GM23338 (cell line): ENCODE measurements at regions not wholly inside any gene's neighbourhood (a gene's known extent, or its start where the extent isn't known, plus 50 kb on each side); places are given as distances from the start of the nearest gene placed in this dataset.

ENCODE experiments used
- ATAC-seq: fragments of 200-7000 bp; cut with Tn5 transposase; 3 replicates; pipeline ENCODE4 v1.9.1; 2020
- DNase-seq: peaks from one replicate; pipeline ENCODE4 v3.0.0-alpha.2; 2015; ENCODE audit warnings: low spot score
- H2AFZ ChIP-seq: fragments of 200-600 bp; sonication (generic); 2 replicates; pipeline ENCODE4 v1.8.0; 2016; ENCODE audit warnings: antibody characterized with exemption, mild to moderate bottlenecking, moderate library complexity
- H3F3A ChIP-seq: fragments of 200-600 bp; sonication (generic); replicated peaks from 2 replicates; pipeline ENCODE4 v1.8.0; 2017; ENCODE audit warnings: antibody characterized with exemption, mixed run types, low read depth
- H3K27ac ChIP-seq: fragments of 200-600 bp; sonication (generic); 2 replicates; pipeline ENCODE4 v1.6.1; 2016; ENCODE audit warnings: low read depth
- H3K27me3 ChIP-seq: fragments of 200-600 bp; sonication (generic); 2 replicates; pipeline ENCODE4 v1.8.0; 2016; ENCODE audit warnings: mild to moderate bottlenecking, mixed run types, moderate library complexity; ENCODE audit not compliant: insufficient read depth
- H3K36me3 ChIP-seq: fragments of 200-600 bp; sonication (generic); 2 replicates; pipeline ENCODE4 v1.8.0; 2016; ENCODE audit warnings: mild to moderate bottlenecking; ENCODE audit not compliant: insufficient read depth
- H3K4me1 ChIP-seq: fragments of 200-600 bp; sonication (generic); 2 replicates; pipeline ENCODE4 v1.8.0; 2016; ENCODE audit warnings: mild to moderate bottlenecking, moderate library complexity; ENCODE audit not compliant: insufficient read depth
- H3K4me2 ChIP-seq: fragments of 200-600 bp; sonication (generic); 2 replicates; pipeline ENCODE4 v1.7.1; 2017; ENCODE audit warnings: mixed run types
- H3K4me3 ChIP-seq: fragments of 200-600 bp; sonication (generic); 2 replicates; pipeline ENCODE4 v1.6.1; 2016; ENCODE audit warnings: mixed run types
- H3K79me2 ChIP-seq: fragments of 200-600 bp; sonication (generic); replicated peaks from 2 replicates; pipeline ENCODE4 v1.8.0; 2017; ENCODE audit warnings: mild to moderate bottlenecking; ENCODE audit not compliant: insufficient read depth
- H3K9me2 ChIP-seq: fragments of 200-600 bp; sonication (generic); 2 replicates; pipeline ENCODE4 v1.8.0; 2017; ENCODE audit not compliant: insufficient read depth
- H4K20me1 ChIP-seq: fragments of 200-600 bp; sonication (generic); replicated peaks from 2 replicates; pipeline ENCODE4 v1.8.0; 2017; ENCODE audit warnings: mild to moderate bottlenecking; ENCODE audit not compliant: insufficient read depth
- H3K27ac Mint-ChIP-seq: 2 replicates; pipeline ENCODE4 v1.8.0; 2020; ENCODE audit warnings: inconsistent platforms, mild to moderate bottlenecking, moderate library complexity, mixed read lengths
- H3K27me3 Mint-ChIP-seq: 3 replicates; pipeline ENCODE4 v1.8.0; 2022; ENCODE audit warnings: low read depth, mild to moderate bottlenecking, moderate library complexity, mixed read lengths, inconsistent platforms; ENCODE audit not compliant: insufficient read depth, poor library complexity
- H3K36me3 Mint-ChIP-seq: 3 replicates; pipeline ENCODE4 v1.8.0; 2021; ENCODE audit warnings: low read depth, mild to moderate bottlenecking, inconsistent platforms, moderate library complexity, mixed read lengths
- H3K4me1 Mint-ChIP-seq: 3 replicates; pipeline ENCODE4 v1.8.0; 2020; ENCODE audit warnings: mild to moderate bottlenecking, inconsistent platforms, mixed read lengths
- H3K4me3 Mint-ChIP-seq: 3 replicates; pipeline ENCODE4 v1.8.0; 2021; ENCODE audit warnings: moderate library complexity, mild to moderate bottlenecking, inconsistent platforms, mixed read lengths
- H3K9me3 Mint-ChIP-seq: 3 replicates; pipeline ENCODE4 v1.8.0; 2020; ENCODE audit warnings: moderate library complexity, mild to moderate bottlenecking, inconsistent platforms, mixed read lengths
- EZH2 ChIP-seq: fragments of 200-600 bp; sonication (generic); IDR thresholded peaks from one replicate; pipeline ENCODE4 v1.8.0; 2017; ENCODE audit warnings: antibody characterized with exemption, mild to moderate bottlenecking, low read depth; ENCODE audit not compliant: unreplicated experiment
- EZH2phosphoT487 ChIP-seq: fragments of 200-600 bp; sonication (generic); IDR thresholded peaks from one replicate; pipeline ENCODE4 v1.8.1; 2018; ENCODE audit warnings: antibody characterized with exemption; ENCODE audit not compliant: unreplicated experiment
- JUNB ChIP-seq: IDR thresholded peaks from one replicate; pipeline ENCODE4 v1.6.1; 2016; ENCODE audit warnings: antibody characterized with exemption; ENCODE audit not compliant: unreplicated experiment
- NANOG ChIP-seq: IDR thresholded peaks from 2 replicates; pipeline ENCODE4 v1.6.1; 2016; ENCODE audit warnings: antibody characterized with exemption, borderline replicate concordance
- POLR2AphosphoS5 ChIP-seq: IDR thresholded peaks from 2 replicates; pipeline ENCODE4 v1.6.1; 2016; ENCODE audit warnings: antibody characterized with exemption, low read depth
- STAT1 ChIP-seq: IDR thresholded peaks from one replicate; pipeline ENCODE4 v1.6.1; 2016; ENCODE audit warnings: antibody characterized with exemption; ENCODE audit not compliant: unreplicated experiment
- ZNF331 ChIP-seq: fragments of 250-450 bp; sonication (Bioruptor Pico); IDR thresholded peaks from 2 replicates; pipeline ENCODE4 v1.5.0; 2020; ENCODE audit warnings: low read depth, mild to moderate bottlenecking, moderate library complexity
- TF ChIP-seq, protein P1 (sequence below), 2 experiments: fragments of 200-600 bp in 1 of 2; sonication (generic) in 1 of 2; conservative IDR thresholded peaks; 2 replicates each; pipeline versions ENCODE4 v1.5.1 to v1.6.1; 2016 to 2017; ENCODE audit warnings: antibody characterized with exemption in 2 of 2, low read depth in 2 of 2, mild to moderate bottlenecking in 2 of 2, moderate library complexity in 1 of 2
- TF ChIP-seq, protein P2 (sequence below): IDR thresholded peaks from one replicate; pipeline ENCODE4 v1.6.1; 2018; ENCODE audit warnings: antibody characterized with exemption; ENCODE audit not compliant: unreplicated experiment
- TF ChIP-seq, protein P3 (sequence below): IDR thresholded peaks from 2 replicates; pipeline ENCODE4 v1.6.1; 2016; ENCODE audit warnings: antibody characterized with exemption
- TF ChIP-seq, protein P4 (sequence below): fragments of 250-450 bp; sonication (Bioruptor Pico); IDR thresholded peaks from 2 replicates; pipeline ENCODE4 v1.5.0; 2020; ENCODE audit warnings: mild to moderate bottlenecking, moderate library complexity

DNA sequence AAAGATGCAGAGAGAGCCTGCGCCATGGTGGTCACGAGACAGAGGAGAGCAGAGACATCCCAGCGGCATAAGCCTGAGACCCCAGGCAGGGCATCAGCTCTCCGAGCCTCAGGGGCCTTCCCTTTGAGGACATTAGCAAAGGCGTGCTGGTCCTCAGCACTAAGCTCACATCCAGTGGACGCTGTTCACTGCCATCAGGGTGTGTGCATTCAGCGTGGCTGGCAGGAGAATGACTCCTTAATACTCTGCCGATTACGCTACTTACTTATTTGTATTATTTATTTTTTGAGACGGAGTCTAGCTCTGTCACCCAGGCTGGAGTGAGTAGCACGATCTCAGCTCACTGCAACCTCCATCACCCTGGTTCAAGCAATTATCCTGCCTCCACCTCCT lies 290.2 kb downstream of the KLF6 start:
- Mint-ChIP-seq H3K9me3 (no peaks in the 10 kb centered on the region; the same call in 2 of the 3 replicates), H3K36me3 (no peaks in the 10 kb centered on the region), H3K4me1 (peaks cover 31% of the 10 kb centered on the region), H3K4me3 (no peak overlapping the region), H3K27ac (no peak overlapping the region), H3K27me3 (peaks cover 3% of the 10 kb centered on the region)
- no peaks in the 10 kb centered on the region for H3K9me2 ChIP-seq
- H3K4me2 ChIP-seq, result no peak overlapping the region
- peaks cover 31% of the 10 kb centered on the region for H3K4me1 ChIP-seq
- no peak for DNase-seq
- H3K4me3 ChIP-seq, result no peak overlapping the region
- H3K27ac ChIP-seq, result no peak overlapping the region
- no peaks in the 10 kb centered on the region for H4K20me1 ChIP-seq
- ATAC-seq, result no peak
- 0 out of 2 replicates have a peak overlapping the region, but pooled peaks have one; percentile 45 for H2AFZ ChIP-seq
- H3F3A ChIP-seq, result no peaks in the 10 kb centered on the region
- H3K79me2 ChIP-seq, result no peaks in the 10 kb centered on the region
- no peaks in the 10 kb centered on the region for H3K27me3 ChIP-seq
- H3K36me3 ChIP-seq, result no peaks in the 10 kb centered on the region
- TF ChIP-seq, protein P1, sequence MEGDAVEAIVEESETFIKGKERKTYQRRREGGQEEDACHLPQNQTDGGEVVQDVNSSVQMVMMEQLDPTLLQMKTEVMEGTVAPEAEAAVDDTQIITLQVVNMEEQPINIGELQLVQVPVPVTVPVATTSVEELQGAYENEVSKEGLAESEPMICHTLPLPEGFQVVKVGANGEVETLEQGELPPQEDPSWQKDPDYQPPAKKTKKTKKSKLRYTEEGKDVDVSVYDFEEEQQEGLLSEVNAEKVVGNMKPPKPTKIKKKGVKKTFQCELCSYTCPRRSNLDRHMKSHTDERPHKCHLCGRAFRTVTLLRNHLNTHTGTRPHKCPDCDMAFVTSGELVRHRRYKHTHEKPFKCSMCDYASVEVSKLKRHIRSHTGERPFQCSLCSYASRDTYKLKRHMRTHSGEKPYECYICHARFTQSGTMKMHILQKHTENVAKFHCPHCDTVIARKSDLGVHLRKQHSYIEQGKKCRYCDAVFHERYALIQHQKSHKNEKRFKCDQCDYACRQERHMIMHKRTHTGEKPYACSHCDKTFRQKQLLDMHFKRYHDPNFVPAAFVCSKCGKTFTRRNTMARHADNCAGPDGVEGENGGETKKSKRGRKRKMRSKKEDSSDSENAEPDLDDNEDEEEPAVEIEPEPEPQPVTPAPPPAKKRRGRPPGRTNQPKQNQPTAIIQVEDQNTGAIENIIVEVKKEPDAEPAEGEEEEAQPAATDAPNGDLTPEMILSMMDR (conservative IDR thresholded peaks at IDR 0.05; ENCODE audit: low read depth in 2 of 2), result no peak
- TF ChIP-seq, protein P2, sequence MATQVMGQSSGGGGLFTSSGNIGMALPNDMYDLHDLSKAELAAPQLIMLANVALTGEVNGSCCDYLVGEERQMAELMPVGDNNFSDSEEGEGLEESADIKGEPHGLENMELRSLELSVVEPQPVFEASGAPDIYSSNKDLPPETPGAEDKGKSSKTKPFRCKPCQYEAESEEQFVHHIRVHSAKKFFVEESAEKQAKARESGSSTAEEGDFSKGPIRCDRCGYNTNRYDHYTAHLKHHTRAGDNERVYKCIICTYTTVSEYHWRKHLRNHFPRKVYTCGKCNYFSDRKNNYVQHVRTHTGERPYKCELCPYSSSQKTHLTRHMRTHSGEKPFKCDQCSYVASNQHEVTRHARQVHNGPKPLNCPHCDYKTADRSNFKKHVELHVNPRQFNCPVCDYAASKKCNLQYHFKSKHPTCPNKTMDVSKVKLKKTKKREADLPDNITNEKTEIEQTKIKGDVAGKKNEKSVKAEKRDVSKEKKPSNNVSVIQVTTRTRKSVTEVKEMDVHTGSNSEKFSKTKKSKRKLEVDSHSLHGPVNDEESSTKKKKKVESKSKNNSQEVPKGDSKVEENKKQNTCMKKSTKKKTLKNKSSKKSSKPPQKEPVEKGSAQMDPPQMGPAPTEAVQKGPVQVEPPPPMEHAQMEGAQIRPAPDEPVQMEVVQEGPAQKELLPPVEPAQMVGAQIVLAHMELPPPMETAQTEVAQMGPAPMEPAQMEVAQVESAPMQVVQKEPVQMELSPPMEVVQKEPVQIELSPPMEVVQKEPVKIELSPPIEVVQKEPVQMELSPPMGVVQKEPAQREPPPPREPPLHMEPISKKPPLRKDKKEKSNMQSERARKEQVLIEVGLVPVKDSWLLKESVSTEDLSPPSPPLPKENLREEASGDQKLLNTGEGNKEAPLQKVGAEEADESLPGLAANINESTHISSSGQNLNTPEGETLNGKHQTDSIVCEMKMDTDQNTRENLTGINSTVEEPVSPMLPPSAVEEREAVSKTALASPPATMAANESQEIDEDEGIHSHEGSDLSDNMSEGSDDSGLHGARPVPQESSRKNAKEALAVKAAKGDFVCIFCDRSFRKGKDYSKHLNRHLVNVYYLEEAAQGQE, result no peak
- no peak for TF ChIP-seq EZH2phosphoT487
- no peak for TF ChIP-seq NANOG
- no peak for TF ChIP-seq EZH2
- TF ChIP-seq, protein P3, sequence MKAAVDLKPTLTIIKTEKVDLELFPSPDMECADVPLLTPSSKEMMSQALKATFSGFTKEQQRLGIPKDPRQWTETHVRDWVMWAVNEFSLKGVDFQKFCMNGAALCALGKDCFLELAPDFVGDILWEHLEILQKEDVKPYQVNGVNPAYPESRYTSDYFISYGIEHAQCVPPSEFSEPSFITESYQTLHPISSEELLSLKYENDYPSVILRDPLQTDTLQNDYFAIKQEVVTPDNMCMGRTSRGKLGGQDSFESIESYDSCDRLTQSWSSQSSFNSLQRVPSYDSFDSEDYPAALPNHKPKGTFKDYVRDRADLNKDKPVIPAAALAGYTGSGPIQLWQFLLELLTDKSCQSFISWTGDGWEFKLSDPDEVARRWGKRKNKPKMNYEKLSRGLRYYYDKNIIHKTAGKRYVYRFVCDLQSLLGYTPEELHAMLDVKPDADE, result no peak
- TF ChIP-seq, protein P4, sequence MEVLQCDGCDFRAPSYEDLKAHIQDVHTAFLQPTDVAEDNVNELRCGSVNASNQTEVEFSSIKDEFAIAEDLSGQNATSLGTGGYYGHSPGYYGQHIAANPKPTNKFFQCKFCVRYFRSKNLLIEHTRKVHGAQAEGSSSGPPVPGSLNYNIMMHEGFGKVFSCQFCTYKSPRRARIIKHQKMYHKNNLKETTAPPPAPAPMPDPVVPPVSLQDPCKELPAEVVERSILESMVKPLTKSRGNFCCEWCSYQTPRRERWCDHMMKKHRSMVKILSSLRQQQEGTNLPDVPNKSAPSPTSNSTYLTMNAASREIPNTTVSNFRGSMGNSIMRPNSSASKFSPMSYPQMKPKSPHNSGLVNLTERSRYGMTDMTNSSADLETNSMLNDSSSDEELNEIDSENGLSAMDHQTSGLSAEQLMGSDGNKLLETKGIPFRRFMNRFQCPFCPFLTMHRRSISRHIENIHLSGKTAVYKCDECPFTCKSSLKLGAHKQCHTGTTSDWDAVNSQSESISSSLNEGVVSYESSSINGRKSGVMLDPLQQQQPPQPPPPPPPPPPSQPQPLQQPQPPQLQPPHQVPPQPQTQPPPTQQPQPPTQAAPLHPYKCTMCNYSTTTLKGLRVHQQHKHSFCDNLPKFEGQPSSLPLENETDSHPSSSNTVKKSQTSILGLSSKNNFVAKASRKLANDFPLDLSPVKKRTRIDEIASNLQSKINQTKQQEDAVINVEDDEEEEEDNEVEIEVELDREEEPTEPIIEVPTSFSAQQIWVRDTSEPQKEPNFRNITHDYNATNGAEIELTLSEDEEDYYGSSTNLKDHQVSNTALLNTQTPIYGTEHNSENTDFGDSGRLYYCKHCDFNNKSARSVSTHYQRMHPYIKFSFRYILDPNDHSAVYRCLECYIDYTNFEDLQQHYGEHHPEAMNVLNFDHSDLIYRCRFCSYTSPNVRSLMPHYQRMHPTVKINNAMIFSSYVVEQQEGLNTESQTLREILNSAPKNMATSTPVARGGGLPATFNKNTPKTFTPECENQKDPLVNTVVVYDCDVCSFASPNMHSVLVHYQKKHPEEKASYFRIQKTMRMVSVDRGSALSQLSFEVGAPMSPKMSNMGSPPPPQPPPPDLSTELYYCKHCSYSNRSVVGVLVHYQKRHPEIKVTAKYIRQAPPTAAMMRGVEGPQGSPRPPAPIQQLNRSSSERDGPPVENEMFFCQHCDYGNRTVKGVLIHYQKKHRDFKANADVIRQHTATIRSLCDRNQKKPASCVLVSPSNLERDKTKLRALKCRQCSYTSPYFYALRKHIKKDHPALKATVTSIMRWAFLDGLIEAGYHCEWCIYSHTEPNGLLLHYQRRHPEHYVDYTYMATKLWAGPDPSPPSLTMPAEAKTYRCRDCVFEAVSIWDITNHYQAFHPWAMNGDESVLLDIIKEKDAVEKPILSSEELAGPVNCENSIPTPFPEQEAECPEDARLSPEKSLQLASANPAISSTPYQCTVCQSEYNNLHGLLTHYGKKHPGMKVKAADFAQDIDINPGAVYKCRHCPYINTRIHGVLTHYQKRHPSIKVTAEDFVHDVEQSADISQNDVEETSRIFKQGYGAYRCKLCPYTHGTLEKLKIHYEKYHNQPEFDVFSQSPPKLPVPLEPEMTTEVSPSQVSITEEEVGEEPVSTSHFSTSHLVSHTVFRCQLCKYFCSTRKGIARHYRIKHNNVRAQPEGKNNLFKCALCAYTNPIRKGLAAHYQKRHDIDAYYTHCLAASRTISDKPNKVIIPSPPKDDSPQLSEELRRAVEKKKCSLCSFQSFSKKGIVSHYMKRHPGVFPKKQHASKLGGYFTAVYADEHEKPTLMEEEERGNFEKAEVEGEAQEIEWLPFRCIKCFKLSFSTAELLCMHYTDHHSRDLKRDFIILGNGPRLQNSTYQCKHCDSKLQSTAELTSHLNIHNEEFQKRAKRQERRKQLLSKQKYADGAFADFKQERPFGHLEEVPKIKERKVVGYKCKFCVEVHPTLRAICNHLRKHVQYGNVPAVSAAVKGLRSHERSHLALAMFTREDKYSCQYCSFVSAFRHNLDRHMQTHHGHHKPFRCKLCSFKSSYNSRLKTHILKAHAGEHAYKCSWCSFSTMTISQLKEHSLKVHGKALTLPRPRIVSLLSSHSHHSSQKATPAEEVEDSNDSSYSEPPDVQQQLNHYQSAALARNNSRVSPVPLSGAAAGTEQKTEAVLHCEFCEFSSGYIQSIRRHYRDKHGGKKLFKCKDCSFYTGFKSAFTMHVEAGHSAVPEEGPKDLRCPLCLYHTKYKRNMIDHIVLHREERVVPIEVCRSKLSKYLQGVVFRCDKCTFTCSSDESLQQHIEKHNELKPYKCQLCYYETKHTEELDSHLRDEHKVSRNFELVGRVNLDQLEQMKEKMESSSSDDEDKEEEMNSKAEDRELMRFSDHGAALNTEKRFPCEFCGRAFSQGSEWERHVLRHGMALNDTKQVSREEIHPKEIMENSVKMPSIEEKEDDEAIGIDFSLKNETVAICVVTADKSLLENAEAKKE (CRISPR knock-in tag), result no peak
- TF ChIP-seq STAT1, result no peak
- TF ChIP-seq ZNF331, result no peak
- TF ChIP-seq POLR2AphosphoS5, result no peak
- TF ChIP-seq JUNB, result no peak
